HL-60 (cell line): ENCODE measurements at regions not wholly inside any gene's neighbourhood (a gene's known extent, or its start where the extent isn't known, plus 50 kb on each side); places are given as distances from the start of the nearest gene placed in this dataset.

Source experiments
- DNase-seq, 2 experiments: peaks; one replicate each; pipeline ENCODE4 v3.0.0-alpha.2; 2010 to 2020; ENCODE audit warnings: low read depth in 1 of 2, low spot score in 1 of 2
- H3K27ac ChIP-seq: fragments of 250-450 bp; sonication (Bioruptor Pico); replicated peaks from 2 replicates; pipeline ENCODE4 v1.5.1; 2020; ENCODE audit warnings: mild to moderate bottlenecking, moderate library complexity
- H3K27me3 ChIP-seq: fragments of 250-450 bp; sonication (Bioruptor Pico); 2 replicates; pipeline ENCODE4 v1.5.1; 2021; ENCODE audit warnings: mild to moderate bottlenecking, moderate library complexity; ENCODE audit not compliant: insufficient read depth, poor library complexity, severe bottlenecking
- H3K4me3 ChIP-seq: replicated peaks from 2 replicates; pipeline ENCODE4 v1.5.1; 2011; ENCODE audit warnings: mild to moderate bottlenecking, control low read depth, low read length; ENCODE audit not compliant: insufficient read depth
- CTCF ChIP-seq: IDR thresholded peaks from one replicate; pipeline ENCODE4 v1.5.1; 2011; ENCODE audit warnings: low read length, control low read depth, inconsistent platforms; ENCODE audit not compliant: insufficient read depth
- GABPA ChIP-seq: IDR thresholded peaks from 2 replicates; pipeline ENCODE4 v1.6.1; 2012; ENCODE audit warnings: low read depth
- POLR2AphosphoS5 ChIP-seq: IDR thresholded peaks from 2 replicates; pipeline ENCODE4 v1.6.1; 2012; ENCODE audit warnings: low read depth
- REST ChIP-seq: IDR thresholded peaks from 2 replicates; pipeline ENCODE4 v1.6.1; 2012; ENCODE audit warnings: low read depth; ENCODE audit not compliant: insufficient replicate concordance
- SPI1 ChIP-seq: IDR thresholded peaks from 2 replicates; pipeline ENCODE4 v1.6.1; 2012; ENCODE audit warnings: low read depth, mild to moderate bottlenecking, borderline replicate concordance

DNA sequence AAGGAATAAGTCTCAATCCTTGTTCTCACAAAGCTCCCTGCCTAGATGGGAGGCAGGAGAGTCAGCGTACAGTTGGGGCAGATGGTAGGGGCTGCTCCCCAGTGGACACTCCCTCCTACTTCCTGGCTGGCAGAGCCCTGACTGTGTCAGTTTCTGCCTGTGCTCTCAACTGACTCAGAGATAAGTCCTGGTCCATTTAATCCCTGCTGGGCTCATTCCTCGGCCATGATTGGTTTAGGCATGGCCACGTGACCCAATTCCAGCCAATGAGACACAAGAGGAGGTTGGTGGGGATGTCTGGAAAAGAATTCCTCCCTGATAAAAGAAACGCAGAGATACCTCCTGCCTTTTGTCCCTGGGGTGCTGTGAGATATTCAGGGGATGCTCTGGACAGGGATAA, 118.1 kb upstream of the SLC6A11 start:
- H3K27ac ChIP-seq, result no peak overlapping the region
- TF ChIP-seq REST (no peak), POLR2AphosphoS5 (no peak), CTCF (no peak), SPI1 (no peak)
- DNase-seq, result no peak
- H3K27me3 ChIP-seq, result peaks cover 9% of the 10 kb centered on the region
- H3K4me3 ChIP-seq, result no peak overlapping the region

DNA sequence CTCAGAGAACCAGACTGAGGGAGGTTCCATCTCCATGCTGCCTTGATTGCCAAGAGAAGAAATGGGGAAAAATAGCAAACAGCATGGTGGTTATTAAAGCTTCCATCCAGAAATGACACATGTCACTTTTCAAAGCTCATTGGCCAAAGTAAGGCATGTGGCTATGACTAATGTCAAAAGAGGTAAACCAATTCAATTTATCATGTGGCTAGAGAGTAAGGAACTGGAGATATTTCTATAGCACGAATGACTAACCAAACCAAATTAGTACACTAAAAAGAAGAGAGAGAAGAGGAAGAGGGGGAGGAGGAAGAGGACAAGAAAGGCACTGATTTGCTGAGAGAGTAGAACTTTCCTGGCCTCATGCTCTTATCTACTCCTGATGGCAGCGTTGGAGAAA, 115.2 kb upstream of the SLC6A11 start:
- peaks cover 11% of the 10 kb centered on the region for H3K27me3 ChIP-seq
- TF ChIP-seq GABPA (no peak), SPI1 (no peak), REST (no peak), POLR2AphosphoS5 (no peak)
- H3K27ac ChIP-seq, result no peak overlapping the region
- no peak for DNase-seq
- H3K4me3 ChIP-seq, result no peak overlapping the region

DNA sequence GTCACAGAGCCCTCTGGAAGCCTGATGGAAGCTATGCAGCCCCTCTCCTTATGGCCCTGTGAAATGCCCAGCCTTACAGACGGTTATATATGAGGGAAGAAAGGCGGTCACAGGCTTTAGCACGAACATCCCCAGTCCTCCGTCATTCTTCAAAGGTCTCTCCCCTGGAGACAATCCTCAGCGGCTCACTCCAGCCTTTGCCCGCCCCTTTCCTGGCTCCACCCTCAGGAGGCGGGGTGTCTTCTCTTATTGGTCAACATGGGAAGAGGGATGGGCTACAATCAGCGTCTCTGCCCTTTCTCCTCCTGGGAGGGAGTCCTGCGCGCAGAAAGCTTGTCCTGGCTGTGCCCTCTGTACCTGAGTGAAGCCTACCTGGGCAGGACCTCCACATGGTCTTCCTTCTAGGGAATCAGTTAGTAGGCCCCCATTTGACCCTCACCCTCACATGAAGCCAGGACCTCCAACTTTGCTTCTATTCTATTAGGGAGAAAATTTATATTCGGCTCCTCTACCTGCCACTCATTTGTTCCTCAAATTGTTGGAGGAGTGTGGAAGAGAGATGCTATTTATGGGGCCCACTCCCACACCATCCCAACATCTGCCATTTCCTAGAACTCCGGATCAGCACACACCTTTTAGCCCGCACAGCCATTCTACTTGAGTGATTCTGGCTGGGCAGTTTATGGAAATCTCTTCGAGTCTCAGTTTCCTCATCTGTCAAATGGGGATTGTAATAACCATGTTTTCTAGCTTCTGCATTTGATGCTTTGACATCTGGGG, 112.9 kb upstream of the SLC6A11 start:
- peaks cover 18% of the 10 kb centered on the region for H3K27me3 ChIP-seq

More for the DNA sequence above, 112.9 kb upstream of the SLC6A11 start:
- no peak overlapping the region for H3K27ac ChIP-seq
- DNase-seq, result no peak
- TF ChIP-seq GABPA (no peak), CTCF (no peak), POLR2AphosphoS5 (no peak), REST (no peak), SPI1 (no peak)
- no peak overlapping the region for H3K4me3 ChIP-seq
